SU-DHL-6 (cell line): ENCODE measurements at regions not wholly inside any gene's neighbourhood (a gene's known extent, or its start where the extent isn't known, plus 50 kb on each side); places are given as distances from the start of the nearest gene placed in this dataset.

ENCODE experiments used
- EZH2phosphoT487 ChIP-seq: fragments of 200-600 bp; sonication (generic), shearing (Covaris generic); conservative IDR thresholded peaks from 2 replicates; pipeline ENCODE4 v1.6.1; 2018; ENCODE audit warnings: mild to moderate bottlenecking, antibody characterized with exemption, low read length, moderate library complexity, mixed read lengths
- TF ChIP-seq, protein P1 (sequence below): fragments of 200-600 bp; sonication (generic); IDR thresholded peaks from one replicate; pipeline ENCODE4 v1.5.1; 2017; ENCODE audit warnings: antibody characterized with exemption, mild to moderate bottlenecking, low read length, moderate library complexity; ENCODE audit not compliant: insufficient read depth, poor library complexity, severe bottlenecking

- TF ChIP-seq, protein P1, sequence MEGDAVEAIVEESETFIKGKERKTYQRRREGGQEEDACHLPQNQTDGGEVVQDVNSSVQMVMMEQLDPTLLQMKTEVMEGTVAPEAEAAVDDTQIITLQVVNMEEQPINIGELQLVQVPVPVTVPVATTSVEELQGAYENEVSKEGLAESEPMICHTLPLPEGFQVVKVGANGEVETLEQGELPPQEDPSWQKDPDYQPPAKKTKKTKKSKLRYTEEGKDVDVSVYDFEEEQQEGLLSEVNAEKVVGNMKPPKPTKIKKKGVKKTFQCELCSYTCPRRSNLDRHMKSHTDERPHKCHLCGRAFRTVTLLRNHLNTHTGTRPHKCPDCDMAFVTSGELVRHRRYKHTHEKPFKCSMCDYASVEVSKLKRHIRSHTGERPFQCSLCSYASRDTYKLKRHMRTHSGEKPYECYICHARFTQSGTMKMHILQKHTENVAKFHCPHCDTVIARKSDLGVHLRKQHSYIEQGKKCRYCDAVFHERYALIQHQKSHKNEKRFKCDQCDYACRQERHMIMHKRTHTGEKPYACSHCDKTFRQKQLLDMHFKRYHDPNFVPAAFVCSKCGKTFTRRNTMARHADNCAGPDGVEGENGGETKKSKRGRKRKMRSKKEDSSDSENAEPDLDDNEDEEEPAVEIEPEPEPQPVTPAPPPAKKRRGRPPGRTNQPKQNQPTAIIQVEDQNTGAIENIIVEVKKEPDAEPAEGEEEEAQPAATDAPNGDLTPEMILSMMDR, result no peak
- no peak for TF ChIP-seq EZH2phosphoT487
Measured at GRCh38 chr15:36301947-36302346, 277.5 kb upstream of the CDIN1 start.
